Aorta (tissue), 5 donors: ENCODE measurements at regions not wholly inside any gene's neighbourhood (a gene's known extent, or its start where the extent isn't known, plus 50 kb on each side); places are given as distances from the start of the nearest gene placed in this dataset.
"Not testable (repeated sequence)": the region's sequence is repeated elsewhere in the genome, so short reads cannot be mapped to it uniquely, and the experiment has no call there.

Experiments
- ATAC-seq: fragments of 200-7000 bp; cut with Tn5 transposase; one replicate; pipeline ENCODE4 v1.9.1; 2022; ENCODE audit warnings: moderate library complexity; ENCODE audit not compliant: low FRiP score
- DNase-seq, 2 donors: peaks; one replicate each; pipeline ENCODE4 v3.0.0-alpha.2; 2020
- H3K27ac ChIP-seq, 2 donors: one replicate each; pipeline ENCODE4 v1.5.1; 2013; ENCODE audit warnings: low read length in 2 of 2, mild to moderate bottlenecking in 2 of 2, moderate library complexity in 2 of 2, control low read depth in 1 of 2, inconsistent platforms in 1 of 2, low read depth in 1 of 2
- H3K27me3 ChIP-seq, 2 donors: one replicate each; pipeline ENCODE4 v1.6.1; 2013; ENCODE audit warnings: control low read depth in 1 of 2, low read length in 1 of 2, mild to moderate bottlenecking in 1 of 2, moderate library complexity in 1 of 2; ENCODE audit not compliant: insufficient read depth in 2 of 2, control insufficient read depth in 1 of 2
- H3K36me3 ChIP-seq, 2 donors: one replicate each; pipeline ENCODE4 v1.6.1; 2013; ENCODE audit warnings: control low read depth in 1 of 2, low read length in 1 of 2, mild to moderate bottlenecking in 1 of 2; ENCODE audit not compliant: insufficient read depth in 2 of 2, control insufficient read depth in 1 of 2
- H3K4me1 ChIP-seq, 2 donors: one replicate each; pipeline ENCODE4 v1.6.1; 2013; ENCODE audit warnings: low read length in 2 of 2, control low read depth in 1 of 2, mild to moderate bottlenecking in 1 of 2, moderate library complexity in 1 of 2; ENCODE audit not compliant: insufficient read depth in 2 of 2, control insufficient read depth in 1 of 2
- H3K4me3 ChIP-seq, 2 donors: one replicate each; pipeline ENCODE4 v1.5.1; 2013; ENCODE audit warnings: low read length in 2 of 2, control low read depth in 1 of 2, mild to moderate bottlenecking in 1 of 2
- H3K9me3 ChIP-seq: one replicate; pipeline ENCODE4 v1.6.1; 2013; ENCODE audit warnings: mild to moderate bottlenecking, low read length; ENCODE audit not compliant: control insufficient read depth
- WGBS, 2 donors: extraction: QIAGEN DNeasy Blood & Tissue Kit; methylation state at CpG; one replicate each; pipeline ENCODE4 v1.1.7; 2013; 5-methylcytosine and 5-hydroxymethylcytosine counted together
- intact Hi-C, 2 donors: fragments of 100-400 bp; cut with DNase I; formaldehyde crosslinking; loops; one replicate each; pipeline versions ENCODE4 v1.14.2 to v1.15.0; 2022
- donor health status: healthy with polysubstance abuse.
- donor health status: Bipolar disorder and iron deficiency.
- donor health status: DM: no; HTN: no; CAD: no.
- donor health status: DM: no; HTN: no; CAD: no.
- donor health status: DM: yes; HTN: yes; CAD: no.

DNA sequence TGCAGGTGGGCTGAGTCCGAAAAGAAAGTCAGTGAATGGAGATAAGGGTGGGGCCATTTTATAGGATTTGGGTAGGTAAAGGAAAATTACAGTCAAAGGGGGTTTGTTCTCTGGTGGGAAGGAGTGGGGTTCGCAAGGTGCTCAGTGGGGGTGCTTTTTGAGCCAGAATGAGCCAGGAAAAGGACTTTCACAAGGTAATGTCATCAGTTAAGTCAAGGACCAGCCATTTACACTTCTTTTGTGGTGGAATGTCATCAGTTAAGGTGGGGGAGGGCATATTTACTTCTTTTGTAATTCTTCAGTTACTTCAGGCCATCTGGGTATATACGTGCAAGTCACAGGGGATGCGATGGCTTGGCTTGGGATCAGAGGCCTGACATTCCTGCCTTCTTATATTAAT is 705.5 kb upstream of the NEGR1 start:
- H3K27me3 ChIP-seq, intact Hi-C loops, H3K4me1 ChIP-seq, ATAC-seq, H3K27ac ChIP-seq, H3K9me3 ChIP-seq, H3K36me3 ChIP-seq, DNase-seq, H3K4me3 ChIP-seq: not testable (repeated sequence)
- 81 to 89% methylated on average over 4 of the region's 4 CpGs for WGBS, 2 donors

DNA sequence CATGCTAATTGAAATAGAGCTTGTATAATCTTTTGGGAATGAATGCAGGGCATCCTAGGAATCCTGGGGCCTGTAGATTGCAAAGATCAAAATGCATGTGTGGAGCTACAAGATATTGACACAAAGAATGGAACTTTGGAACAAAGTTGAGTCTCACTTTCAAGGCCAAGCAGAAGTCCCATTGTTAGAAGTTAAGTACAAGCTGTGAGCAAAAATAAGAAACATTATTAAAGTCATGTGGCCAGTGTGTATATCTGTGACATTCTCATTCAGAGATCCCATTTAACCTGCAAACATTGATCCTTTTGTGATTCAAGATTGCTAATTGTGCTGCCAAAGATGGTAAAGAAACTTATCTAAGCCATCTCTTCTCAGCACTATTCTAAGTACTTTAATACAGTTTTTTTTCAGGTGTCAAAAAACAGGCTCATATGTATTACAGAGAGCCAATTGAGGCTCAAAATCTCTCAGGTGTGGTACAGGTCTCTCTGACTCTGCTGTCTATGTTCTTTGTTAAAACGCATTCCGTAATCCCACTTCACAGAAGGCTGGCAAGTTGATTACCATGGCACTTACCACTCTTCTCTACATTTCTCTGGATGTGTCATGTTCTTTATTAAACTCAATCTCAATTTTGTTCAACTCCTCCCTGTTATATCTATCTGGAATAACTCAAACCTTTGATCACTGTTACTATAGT is 704.4 kb upstream of the NEGR1 start:
- DNase-seq (no peak), ATAC-seq (no peak)
- 85 to 86% methylated on average over 2 of the region's 2 CpGs for WGBS, 2 donors
- no peak overlapping the region for H3K27ac ChIP-seq
- no peaks in the 10 kb centered on the region for H3K4me1 ChIP-seq
- H3K9me3 ChIP-seq, result no peaks in the 10 kb centered on the region
- no peaks in the 10 kb centered on the region for H3K36me3 ChIP-seq
- no peaks in the 10 kb centered on the region for H3K27me3 ChIP-seq
- no peak overlapping the region for H3K4me3 ChIP-seq
- intact Hi-C loops, result no loop called here

DNA sequence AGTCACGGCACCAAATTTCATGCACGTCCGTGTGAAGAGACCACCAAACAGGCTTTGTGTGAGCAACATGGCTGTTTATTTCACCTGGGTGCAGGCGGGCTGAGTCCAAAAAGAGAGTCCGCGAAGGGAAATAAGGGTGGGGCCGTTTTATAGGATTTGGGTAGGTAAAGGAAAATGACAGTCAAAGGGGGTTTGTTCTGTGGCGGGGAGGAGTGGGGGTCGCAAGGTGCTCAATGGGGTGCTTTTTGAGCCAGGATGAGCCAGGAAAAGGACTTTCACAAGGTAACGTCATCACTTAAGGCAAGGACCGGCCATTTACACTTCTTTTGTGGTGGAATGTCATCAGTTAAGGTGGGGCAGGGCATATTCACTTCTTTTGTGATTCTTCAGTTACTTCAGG is 702.7 kb upstream of the NEGR1 start:
- H3K4me3 ChIP-seq, intact Hi-C loops, H3K9me3 ChIP-seq, H3K27ac ChIP-seq, H3K4me1 ChIP-seq, ATAC-seq, DNase-seq, H3K36me3 ChIP-seq, H3K27me3 ChIP-seq: not testable (repeated sequence)
- WGBS, 2 donors, result 85 to 86% methylated on average over 11 of the region's 11 CpGs

DNA sequence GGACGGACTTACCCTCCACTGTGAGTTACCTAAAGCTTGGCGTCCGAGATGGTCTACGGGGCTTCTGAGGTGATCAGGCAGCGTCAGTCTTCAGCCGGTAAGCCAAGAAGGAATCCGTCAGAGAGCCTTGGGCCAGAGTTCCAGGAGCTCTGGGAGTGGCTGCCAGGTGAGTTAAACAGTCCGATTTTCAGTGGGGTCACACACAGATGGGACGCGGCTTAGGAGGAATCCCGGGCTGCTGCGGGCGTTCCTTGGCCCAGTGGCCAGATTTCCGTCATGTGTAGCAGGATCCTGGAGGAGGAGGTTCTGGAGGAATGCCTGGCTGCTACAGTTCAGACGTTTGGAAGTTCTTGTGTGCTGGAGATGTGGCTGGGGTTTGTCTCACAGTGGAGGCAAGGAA is 700.7 kb upstream of the NEGR1 start:
- H3K4me3 ChIP-seq, H3K27me3 ChIP-seq, ATAC-seq, intact Hi-C loops, DNase-seq, H3K36me3 ChIP-seq, H3K9me3 ChIP-seq, H3K27ac ChIP-seq, H3K4me1 ChIP-seq: not testable (repeated sequence)
- WGBS, 2 donors, result 84 to 86% methylated on average over 15 of the region's 15 CpGs

DNA sequence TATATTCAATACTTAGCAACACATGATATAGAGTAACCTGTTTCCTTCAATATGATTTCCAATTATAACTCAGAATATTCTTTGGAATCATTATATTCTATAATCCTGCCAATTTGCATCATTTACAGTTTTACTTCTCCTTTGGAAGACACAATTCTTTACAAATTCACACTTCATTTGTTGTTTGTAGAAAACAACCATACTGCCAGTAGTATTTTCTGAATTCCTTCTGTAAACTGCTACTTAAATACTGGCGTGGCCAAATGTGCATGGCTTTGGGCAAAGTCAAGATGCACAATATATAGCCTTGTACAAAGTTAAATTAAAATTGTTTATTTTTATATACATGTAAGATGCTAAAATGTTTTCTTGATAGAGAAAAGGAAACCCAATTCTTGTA is 687.1 kb upstream of the NEGR1 start:
- H3K4me3 ChIP-seq, result no peak overlapping the region
- H3K27ac ChIP-seq, result no peak overlapping the region
- DNase-seq (no peak), ATAC-seq (no peak)
- 92 to 93% methylated on average over 1 of the region's 1 CpG for WGBS, 2 donors
- no peaks in the 10 kb centered on the region for H3K27me3 ChIP-seq
- no peaks in the 10 kb centered on the region for H3K36me3 ChIP-seq
- H3K9me3 ChIP-seq, result no peaks in the 10 kb centered on the region
- no peaks in the 10 kb centered on the region for H3K4me1 ChIP-seq
- intact Hi-C loops, result no loop called here

DNA sequence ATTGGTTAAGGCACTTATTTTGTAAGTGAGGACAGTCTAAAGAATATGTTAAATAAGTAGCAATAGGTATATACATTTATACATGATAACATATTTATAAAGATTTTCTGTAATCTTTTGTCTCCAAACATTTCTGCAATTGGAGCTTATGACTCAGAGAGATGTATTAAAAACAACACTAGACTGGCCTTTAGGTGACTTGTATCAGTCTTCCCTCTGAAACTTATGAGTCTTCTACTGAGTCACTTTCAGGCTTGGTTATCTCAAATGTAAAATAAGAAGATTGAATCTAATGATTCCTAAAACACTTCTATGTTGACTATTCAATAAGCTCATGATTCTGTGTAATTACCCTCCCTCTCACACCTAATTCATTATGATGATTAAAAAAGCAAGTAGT is 672.6 kb upstream of the NEGR1 start:
- H3K4me1 ChIP-seq, result no peaks in the 10 kb centered on the region
- H3K27me3 ChIP-seq, result no peaks in the 10 kb centered on the region
- DNase-seq (no peak), ATAC-seq (no peak)
- no peaks in the 10 kb centered on the region for H3K36me3 ChIP-seq
- H3K9me3 ChIP-seq, result no peaks in the 10 kb centered on the region
- H3K4me3 ChIP-seq, result no peak overlapping the region
- intact Hi-C loops, result no loop called here
- H3K27ac ChIP-seq, result no peak overlapping the region

DNA sequence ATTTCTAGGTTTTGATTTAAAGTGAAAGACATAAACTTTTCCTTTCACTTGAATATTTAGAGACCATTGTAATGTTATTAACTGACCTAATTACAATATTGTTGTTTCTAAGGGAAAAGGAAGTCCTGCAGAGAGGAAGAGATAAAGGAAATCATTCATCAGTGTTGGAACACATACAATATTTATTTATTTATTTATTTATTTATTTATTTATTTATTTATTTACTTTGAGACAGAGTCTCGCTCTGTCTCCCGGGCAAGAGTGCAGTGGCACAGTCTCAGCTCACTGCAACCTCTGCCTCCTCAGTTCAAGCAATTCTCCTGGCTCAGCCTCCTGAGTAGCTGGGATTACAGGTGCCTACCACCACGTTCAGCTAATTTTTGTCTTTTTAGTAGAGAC is 668.6 kb upstream of the NEGR1 start:
- ATAC-seq, DNase-seq, intact Hi-C loops, H3K4me3 ChIP-seq, H3K9me3 ChIP-seq, H3K27ac ChIP-seq, H3K36me3 ChIP-seq, H3K4me1 ChIP-seq, H3K27me3 ChIP-seq: not testable (repeated sequence)
- WGBS, 2 donors, result 87 to 90% methylated on average over 3 of the region's 3 CpGs

DNA sequence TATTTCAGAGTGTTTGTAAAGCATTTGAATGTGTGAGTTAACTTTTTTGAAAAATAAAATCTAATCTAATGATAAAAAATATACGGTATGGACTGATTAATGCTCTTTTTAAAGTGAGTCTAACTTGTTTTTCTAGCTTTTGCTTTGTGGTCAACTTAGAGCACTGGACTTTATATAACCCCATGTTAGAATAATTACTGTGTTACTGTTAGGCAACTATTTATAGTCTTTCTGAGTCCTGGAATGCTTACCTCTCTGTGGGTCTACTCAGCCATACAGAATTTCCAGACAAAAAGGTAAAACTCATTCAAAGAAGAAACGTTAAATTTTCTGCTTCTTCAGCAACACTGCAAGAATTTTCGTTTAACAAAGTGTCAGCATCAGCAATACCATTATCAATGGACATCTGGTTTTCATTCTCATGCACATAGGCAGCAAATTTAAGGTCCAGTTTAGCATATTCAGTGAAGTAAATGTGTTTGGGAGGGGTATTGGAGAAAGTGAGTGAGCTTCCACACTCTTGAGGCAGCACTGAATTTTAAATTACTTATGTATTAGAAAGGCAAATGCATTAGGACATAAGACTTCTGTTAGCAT is 664.7 kb upstream of the NEGR1 start:
- no peak for DNase-seq
- H3K4me1 ChIP-seq, result no peaks in the 10 kb centered on the region
- WGBS, 2 donors, result 3 to 12% methylated on average over 3 of the region's 3 CpGs

DNA sequence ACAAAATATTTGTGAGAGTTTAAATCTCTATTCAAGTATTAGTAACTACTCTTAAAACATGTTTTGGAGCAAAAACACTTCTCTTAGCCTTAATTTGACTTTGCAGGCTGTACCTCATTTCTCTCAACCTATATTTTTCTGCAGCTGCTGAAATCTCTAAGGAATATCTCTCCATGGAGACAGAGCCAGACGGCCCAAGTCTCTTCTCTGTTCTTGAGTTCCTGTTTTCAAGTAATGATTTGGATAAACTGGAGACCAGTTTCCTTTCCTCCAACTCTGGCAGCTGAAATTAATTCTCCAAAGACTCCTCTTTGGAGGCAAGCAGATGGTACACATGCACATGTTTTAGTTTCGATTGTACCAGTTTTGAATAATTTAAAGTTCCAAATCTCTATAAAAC is 659.7 kb upstream of the NEGR1 start:
- no peak overlapping the region for H3K4me3 ChIP-seq
- intact Hi-C loops, result no loop called here
- DNase-seq, result no peak
- H3K27ac ChIP-seq, result no peak overlapping the region
- no peak for ATAC-seq
- H3K36me3 ChIP-seq, result no peaks in the 10 kb centered on the region
- H3K9me3 ChIP-seq, result no peaks in the 10 kb centered on the region
- no peaks in the 10 kb centered on the region for H3K27me3 ChIP-seq
- H3K4me1 ChIP-seq, result no peaks in the 10 kb centered on the region
- 21 to 38% methylated on average over 2 of the region's 2 CpGs for WGBS, 2 donors

More for the DNA sequence above, 664.7 kb upstream of the NEGR1 start:
- intact Hi-C loops, result no loop called here
- H3K36me3 ChIP-seq, result no peaks in the 10 kb centered on the region
- H3K9me3 ChIP-seq, result no peaks in the 10 kb centered on the region
- no peaks in the 10 kb centered on the region for H3K27me3 ChIP-seq
- no peak for ATAC-seq
- H3K27ac ChIP-seq, result no peak overlapping the region
- no peak overlapping the region for H3K4me3 ChIP-seq
